RKO (cell line): ENCODE measurements at regions not wholly inside any gene's neighbourhood (a gene's known extent, or its start where the extent isn't known, plus 50 kb on each side); places are given as distances from the start of the nearest gene placed in this dataset.

Experiments used
- DNase-seq: peaks from one replicate; pipeline ENCODE4 v3.0.0-alpha.2; 2016; ENCODE audit warnings: low spot score

DNA sequence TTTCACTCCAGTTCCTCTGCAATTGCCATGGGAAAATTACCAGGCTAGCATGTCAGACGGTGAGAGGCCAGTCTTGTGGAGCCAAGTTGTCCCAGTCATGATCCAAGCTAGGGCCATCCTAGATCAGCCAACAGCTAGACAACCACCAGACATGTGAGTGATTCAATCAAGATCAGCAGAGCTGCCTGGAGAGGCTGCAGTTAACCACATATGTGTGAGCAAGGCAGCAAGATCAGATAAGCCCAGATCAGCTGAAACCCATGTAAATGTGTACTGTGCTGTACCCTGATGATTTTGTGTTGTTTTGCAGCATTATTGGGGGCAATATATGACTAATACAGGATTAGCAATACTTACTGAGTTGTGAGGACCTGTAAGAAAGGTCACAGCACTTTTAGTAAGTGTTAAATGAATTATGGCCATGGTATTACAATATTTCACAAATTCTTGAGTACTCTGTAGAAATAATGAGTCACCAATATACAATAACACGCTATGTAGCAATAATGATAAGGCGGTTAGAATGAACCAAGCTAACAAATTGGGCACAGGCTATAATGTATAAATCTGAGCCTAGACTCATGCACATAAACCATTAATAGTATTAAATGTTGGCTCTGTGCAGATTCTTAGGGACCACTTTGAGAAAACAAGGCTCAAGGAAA is 91.4 kb downstream of the SUDS3 start:
- no peak for DNase-seq

DNA sequence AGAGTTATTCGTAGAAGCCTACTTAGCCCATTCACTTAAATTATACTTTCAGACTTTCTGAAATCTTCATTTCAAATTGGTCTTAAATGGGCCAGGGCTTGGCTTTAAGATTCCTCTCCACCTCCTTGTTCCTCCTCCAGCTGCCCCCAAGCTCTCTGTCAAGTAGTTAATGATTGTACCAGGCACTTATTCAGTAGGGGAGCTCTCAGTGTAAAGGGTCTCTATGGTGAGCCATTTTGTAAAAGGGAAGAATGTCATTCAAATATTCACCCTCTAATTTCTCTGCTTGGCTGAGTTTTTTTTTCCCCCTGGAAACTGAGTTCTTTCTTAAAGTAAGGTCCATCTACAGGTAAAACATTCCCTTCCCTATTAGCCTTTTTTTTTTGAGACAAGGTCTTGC is 96.6 kb downstream of the SUDS3 start:
- no peak for DNase-seq

GRCh38 chr12:118480235-118480634 is 103.9 kb downstream of the SUDS3 start:
- DNase-seq: no peak

DNA sequence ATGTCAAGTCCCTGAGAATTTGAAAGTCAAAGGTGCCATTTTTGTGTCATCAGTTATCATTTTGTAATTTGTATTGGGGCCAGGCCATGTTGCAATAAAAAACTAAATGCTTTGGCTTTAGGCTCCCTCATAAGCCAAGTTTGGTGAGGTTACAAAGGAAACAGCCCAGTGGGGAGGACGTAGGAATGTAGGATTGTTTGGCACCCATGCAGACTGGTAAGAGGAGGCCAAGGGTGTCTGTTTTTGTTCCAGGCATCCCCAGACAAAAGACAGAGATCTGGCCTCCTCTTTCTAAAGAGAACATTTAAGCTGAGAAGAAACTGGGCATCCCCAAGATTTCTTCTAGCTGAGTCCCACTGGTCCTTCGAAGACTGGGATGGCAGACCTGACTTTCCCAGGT is 111.7 kb downstream of the SUDS3 start:
- DNase-seq: no peak

DNA sequence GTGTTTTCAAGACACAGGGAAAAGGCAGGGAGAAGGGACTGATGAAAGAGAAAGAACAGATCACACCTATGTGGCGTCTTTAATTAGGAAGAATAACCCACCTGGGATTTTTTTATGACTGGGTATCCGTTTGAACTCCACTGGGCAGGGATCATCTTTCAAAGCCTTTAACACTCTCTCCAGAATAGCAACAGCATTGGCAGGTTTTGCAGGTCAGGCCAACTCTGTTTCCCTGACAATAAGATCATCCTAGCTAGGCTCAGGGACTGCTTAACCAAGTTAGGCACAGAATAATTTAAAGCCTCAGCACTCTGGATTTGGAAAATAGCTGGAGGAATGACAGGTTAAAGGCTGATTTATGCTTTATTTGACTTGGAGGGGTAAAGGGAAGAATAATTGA is 117.6 kb downstream of the SUDS3 start:
- DNase-seq: no peak

DNA sequence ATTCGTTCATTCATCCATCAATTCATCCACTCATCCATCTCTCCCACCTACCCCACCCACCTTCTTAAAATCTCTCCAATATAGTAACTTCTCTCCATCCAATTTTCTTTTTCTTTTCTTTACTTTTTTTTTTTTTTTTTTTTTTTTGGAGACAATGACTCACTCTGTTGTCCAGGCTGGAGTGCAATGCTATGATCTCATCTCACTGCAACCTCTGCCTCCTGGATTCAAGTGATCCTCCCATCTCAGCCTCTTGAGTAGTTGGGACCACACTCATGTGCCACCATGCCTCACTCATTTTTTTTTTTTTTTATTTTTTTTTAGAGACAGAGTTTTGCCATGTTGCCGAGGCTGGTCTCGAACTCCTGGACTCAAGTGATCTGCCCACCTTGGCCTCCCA is 118.4 kb downstream of the SUDS3 start:
- DNase-seq: peak; percentile 10

DNA sequence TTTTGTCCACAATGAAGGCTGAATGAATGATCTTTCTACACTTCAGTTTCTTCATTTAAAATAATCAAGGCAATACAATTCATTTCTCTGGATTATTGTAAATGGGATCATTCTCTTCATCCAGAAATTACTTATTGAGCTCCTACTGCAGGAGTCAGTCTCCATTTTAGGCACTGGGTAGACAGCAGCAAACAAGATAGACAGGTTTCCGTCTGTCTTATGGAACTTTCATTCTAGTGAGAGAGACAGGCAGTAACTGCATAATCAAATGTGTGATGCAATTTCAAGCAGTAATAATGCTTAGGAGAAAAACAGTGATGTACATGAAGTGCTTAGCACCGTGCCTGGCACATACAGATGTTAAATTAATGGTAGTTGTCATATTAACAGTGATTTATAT is 118.9 kb downstream of the SUDS3 start:
- no peak for DNase-seq

GRCh38 chr12:118498171-118498570 is 121.8 kb downstream of the SUDS3 start:
- DNase-seq: no peak

DNA sequence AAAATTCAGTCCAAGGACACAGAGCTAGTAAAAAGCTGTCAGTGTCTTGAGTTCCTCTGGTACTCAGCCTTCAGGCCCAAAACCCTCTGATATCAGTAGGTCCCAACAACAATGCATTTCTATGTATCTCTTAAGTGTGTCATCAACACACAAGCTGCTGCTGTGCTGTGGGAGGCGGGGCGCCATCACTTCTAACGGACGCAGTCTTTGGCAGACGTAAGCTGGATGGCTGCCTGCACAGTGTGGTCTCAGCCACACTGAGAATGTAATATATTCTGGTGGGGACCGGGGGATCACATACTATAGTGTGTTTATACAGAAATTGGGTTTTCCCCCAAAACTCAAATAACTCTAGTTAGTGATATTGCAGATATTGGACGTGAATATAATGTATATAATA is 123.9 kb downstream of the SUDS3 start:
- DNase-seq: no peak

DNA sequence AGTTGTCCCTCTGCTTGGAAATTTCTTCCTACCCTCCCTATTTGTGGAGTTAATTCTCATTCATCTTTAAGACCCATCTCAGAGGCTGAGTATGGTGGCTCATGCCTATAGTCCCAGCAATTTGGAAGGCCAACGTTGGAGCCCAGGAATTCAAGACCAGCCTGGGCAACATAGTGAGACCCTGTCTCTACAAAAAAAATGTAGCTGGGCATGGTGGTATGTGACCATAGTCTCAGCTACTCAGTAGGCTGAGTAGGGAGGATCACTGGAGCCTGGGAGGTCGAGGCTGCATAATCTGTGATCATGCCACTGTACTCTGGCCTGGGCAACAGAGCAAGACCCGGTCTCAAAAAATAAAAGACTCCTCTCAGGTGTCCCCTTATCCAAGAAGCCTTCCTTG is 125.1 kb downstream of the SUDS3 start:
- DNase-seq: no peak

DNA sequence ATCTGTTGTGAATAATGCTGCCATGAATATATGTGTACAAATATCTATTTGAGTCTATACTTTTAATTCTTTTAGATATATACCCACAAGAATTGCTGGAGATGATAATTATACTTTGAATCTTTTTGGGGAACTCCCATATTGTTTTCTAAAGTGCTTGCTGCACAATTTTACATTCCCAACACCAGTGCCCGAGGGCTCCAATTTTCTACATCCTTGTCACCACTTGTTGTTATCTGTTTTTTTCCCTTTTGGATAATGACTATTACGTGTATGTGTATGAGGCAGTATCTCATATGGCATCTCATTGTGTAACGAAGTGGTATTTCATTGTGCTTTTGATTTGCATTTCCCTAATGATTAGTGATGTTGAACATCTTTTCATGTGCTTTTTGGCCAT is 127.1 kb downstream of the SUDS3 start:
- DNase-seq: no peak

- DNase-seq: no peak
These were observed 136.3 kb downstream of the SUDS3 start for GRCh38 chr12:118512669-118513068.

GRCh38 chr12:118513611-118514010 is 137.3 kb downstream of the SUDS3 start:
- no peak for DNase-seq

GRCh38 chr12:118514297-118514696 is 137.9 kb downstream of the SUDS3 start:
- DNase-seq: no peak

DNA sequence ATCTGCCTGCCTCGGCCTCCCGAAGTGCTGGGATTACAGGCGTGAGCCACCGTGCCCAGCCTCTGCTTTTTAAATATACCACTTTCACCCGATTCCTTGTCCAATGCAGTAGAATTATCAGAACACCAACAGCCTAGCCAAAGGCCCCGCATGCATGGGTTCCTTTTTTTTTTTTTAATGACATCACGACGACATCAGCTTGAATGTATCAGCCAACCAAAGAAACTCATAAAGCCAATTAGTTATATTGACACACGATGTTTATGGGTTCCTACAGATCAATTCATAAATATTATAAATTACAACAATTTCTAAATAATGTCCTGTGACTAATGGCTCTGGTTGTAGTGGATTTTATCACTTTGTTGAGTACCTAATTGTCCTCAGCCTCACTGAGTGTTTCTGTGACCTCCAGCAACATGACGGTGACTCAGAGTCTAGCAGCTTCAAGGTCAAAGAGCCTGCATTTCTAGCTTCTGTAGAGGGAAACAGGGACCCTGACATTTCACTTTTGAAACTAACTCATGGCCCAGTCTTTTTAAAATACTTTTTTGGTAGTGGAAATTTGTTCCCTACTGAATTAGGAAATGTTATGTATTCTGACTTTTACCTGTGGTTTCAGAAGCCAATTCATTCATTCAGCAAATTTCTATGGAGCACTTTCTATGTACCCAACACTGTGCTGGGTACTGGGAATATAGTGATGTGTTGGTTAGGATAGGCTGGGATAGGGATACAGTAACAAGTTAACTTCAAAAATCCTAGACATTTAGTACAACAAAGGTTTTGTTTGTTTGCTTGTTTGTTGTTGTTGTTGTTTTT is 144.1 kb downstream of the SUDS3 start:
- no peak for DNase-seq

- DNase-seq: no peak
These were observed 144.6 kb downstream of the SUDS3 start for GRCh38 chr12:118521036-118521370.

- no peak for DNase-seq
These were observed 148.1 kb downstream of the SUDS3 start for GRCh38 chr12:118524446-118524845.

GRCh38 chr12:118525216-118525615 is 148.9 kb downstream of the SUDS3 start:
- DNase-seq: no peak

- no peak for DNase-seq
These were observed 150.1 kb downstream of the SUDS3 start for GRCh38 chr12:118526255-118527095.

DNA sequence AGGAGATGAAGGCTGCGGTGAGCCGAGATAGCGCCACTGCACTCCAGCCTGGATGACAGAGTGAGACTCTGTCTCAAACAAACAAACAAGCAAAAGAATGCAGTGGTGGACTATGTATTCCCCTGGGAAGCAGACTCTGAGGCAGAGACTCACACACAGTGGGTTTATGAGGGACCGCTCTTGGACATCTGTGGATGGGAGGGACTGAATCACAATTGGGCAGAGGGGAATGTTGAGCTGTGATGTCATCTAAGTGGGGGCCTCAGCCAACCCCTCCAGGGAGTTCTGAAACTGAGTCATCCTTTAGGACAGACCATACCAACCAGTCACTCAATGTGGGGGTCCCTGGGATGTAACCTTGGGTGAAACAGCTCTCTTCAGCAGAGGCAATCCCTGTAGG is 151.0 kb downstream of the SUDS3 start:
- DNase-seq: no peak

DNA sequence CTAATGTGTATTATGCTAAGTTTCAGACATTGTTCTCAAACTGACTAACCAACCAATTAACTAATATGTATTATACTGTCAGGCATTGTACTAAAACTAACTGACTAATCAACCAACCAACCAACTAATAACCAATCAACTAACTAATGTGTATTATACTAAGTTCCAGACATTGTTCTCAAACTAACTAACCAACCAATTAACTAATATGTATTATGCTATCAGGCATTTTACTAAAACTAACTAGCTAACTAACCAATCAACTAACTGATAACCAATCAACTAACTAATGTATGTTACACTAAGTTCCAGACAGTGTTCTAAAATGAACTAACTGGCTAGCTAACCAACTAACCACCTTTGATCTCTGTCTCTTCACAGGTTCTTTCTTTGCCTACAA is 152.3 kb downstream of the SUDS3 start:
- no peak for DNase-seq

DNA sequence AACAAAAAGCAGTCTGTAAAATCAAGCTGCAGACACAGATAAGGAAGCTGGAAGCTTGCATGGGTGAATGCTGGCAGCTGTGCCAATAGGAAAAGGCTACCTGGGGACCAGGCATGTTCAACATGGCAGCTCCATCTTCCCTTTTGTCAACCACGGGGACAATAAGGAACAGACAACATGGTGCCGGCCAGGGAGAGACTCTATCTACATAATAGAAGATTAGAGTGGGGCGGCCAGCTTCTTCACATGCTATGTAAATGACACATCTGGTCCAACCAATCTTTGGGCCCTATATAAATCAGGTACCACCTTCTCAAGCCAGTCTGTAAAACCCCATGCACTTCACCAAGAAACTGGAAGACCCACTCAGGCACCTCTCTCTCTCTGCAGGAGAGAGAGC is 157.6 kb downstream of the SUDS3 start:
- DNase-seq: no peak

DNA sequence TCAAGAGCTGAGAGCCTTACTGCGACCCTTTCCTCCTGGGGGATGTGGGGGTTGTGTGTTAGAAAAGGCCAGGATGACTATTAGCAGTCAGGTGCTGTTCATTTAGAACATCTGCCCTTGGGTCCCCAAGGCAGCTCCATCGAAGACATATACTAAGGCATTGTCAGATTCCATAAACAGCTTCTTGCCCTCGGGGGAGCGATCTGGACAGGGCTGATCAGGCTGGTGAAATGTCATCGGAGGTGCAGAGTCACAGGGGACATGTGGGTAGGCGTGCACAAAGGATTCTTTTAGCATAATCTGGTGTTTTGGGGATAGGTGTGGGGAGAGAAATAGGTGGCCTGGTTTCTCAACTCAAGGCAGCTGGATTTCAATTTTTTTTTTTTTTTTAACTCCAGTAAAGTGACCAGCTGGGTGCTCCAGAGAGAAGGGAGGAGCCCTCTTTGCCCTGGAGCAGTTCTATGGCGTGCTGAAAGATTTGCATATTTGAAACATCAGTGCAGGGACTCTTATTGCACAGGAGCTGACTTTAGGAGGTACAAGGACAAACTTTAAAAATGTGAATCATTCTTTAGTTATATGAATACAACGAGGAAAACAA is 160.1 kb downstream of the SUDS3 start:
- DNase-seq: no peak
